IPS DF 6.9 (cell line): ENCODE measurements at regions not wholly inside any gene's neighbourhood (a gene's known extent, or its start where the extent isn't known, plus 50 kb on each side); places are given as distances from the start of the nearest gene placed in this dataset.

Source experiments
- DNase-seq: peaks from one replicate; pipeline ENCODE4 v3.0.0-alpha.2; 2013; ENCODE audit warnings: low read depth, low spot score
- H3K27ac ChIP-seq: one replicate; pipeline ENCODE4 v1.5.1; 2013; ENCODE audit warnings: low read length, control low read depth
- H3K27me3 ChIP-seq: 2 replicates; pipeline ENCODE4 v1.6.1; 2013; ENCODE audit warnings: mild to moderate bottlenecking, low read length; ENCODE audit not compliant: control insufficient read depth, insufficient read depth
- H3K36me3 ChIP-seq: 2 replicates; pipeline ENCODE4 v1.6.1; 2013; ENCODE audit warnings: low read length; ENCODE audit not compliant: control insufficient read depth, insufficient read depth
- H3K4me1 ChIP-seq: 2 replicates; pipeline ENCODE4 v1.6.1; 2013; ENCODE audit warnings: low read length; ENCODE audit not compliant: control insufficient read depth, insufficient read depth
- H3K4me3 ChIP-seq: 2 replicates; pipeline ENCODE4 v1.5.1; 2013; ENCODE audit warnings: mild to moderate bottlenecking, low read length
- H3K9me3 ChIP-seq: 2 replicates; pipeline ENCODE4 v1.6.1; 2013; ENCODE audit warnings: low read length, inconsistent platforms; ENCODE audit not compliant: control insufficient read depth, insufficient read depth
- WGBS: extraction: QIAGEN DNeasy Blood & Tissue Kit; methylation state at CpG from one replicate; pipeline ENCODE4 v1.1.7; 2013; ENCODE audit warnings: mixed read lengths, missing lambda C conversion rate; ENCODE audit not compliant: insufficient read length, insufficient coverage; 5-methylcytosine and 5-hydroxymethylcytosine counted together

GRCh38 chr5:34495178-34495577 is 160.9 kb upstream of the RAI14 start:
- WGBS: no CpG with 5 or more reads among the region's 4 CpGs
- Histone ChIP-seq H3K27me3 (no peaks in the 10 kb centered on the region), H3K4me3 (no peak overlapping the region), H3K36me3 (no peaks in the 10 kb centered on the region), H3K4me1 (no peaks in the 10 kb centered on the region), H3K9me3 (no peaks in the 10 kb centered on the region), H3K27ac (no peak overlapping the region)
- DNase-seq: no peak

GRCh38 chr5:34496260-34496691 is 159.9 kb upstream of the RAI14 start:
- no peak for DNase-seq
- no peak overlapping the region for H3K4me3 ChIP-seq
- H3K9me3 ChIP-seq: no peaks in the 10 kb centered on the region
- no peak overlapping the region for H3K27ac ChIP-seq
- no CpG with 5 or more reads among the region's 13 CpGs for WGBS
- H3K27me3 ChIP-seq: no peaks in the 10 kb centered on the region
- H3K4me1 ChIP-seq: no peaks in the 10 kb centered on the region
- H3K36me3 ChIP-seq: no peaks in the 10 kb centered on the region

- Histone ChIP-seq H3K27ac (no peak overlapping the region), H3K36me3 (no peaks in the 10 kb centered on the region), H3K27me3 (no peaks in the 10 kb centered on the region), H3K9me3 (no peaks in the 10 kb centered on the region), H3K4me3 (no peak overlapping the region), H3K4me1 (no peaks in the 10 kb centered on the region)
- no CpG with 5 or more reads among the region's 10 CpGs for WGBS
- no peak for DNase-seq
Measured at GRCh38 chr5:34496701-34497469, 159.2 kb upstream of the RAI14 start.

GRCh38 chr5:34497470-34497808 is 158.7 kb upstream of the RAI14 start:
- DNase-seq: no peak
- Histone ChIP-seq H3K4me3 (no peak overlapping the region), H3K27me3 (no peaks in the 10 kb centered on the region), H3K9me3 (no peaks in the 10 kb centered on the region), H3K27ac (no peak overlapping the region), H3K36me3 (no peaks in the 10 kb centered on the region), H3K4me1 (no peaks in the 10 kb centered on the region)
- WGBS: no CpG with 5 or more reads among the region's 3 CpGs

- Histone ChIP-seq H3K27me3 (no peaks in the 10 kb centered on the region), H3K36me3 (no peaks in the 10 kb centered on the region), H3K4me1 (no peaks in the 10 kb centered on the region), H3K27ac (no peak overlapping the region), H3K9me3 (no peaks in the 10 kb centered on the region), H3K4me3 (no peak overlapping the region)
- DNase-seq: no peak
- no CpG with 5 or more reads among the region's 4 CpGs for WGBS
Measured at GRCh38 chr5:34498572-34498971, 157.6 kb upstream of the RAI14 start.

GRCh38 chr5:34499001-34499734 is 157.0 kb upstream of the RAI14 start:
- Histone ChIP-seq H3K27ac (no peak overlapping the region), H3K36me3 (no peaks in the 10 kb centered on the region), H3K9me3 (no peaks in the 10 kb centered on the region), H3K4me1 (no peaks in the 10 kb centered on the region), H3K4me3 (no peak overlapping the region), H3K27me3 (no peaks in the 10 kb centered on the region)
- no peak for DNase-seq
- WGBS: no CpG with 5 or more reads among the region's 5 CpGs

- Histone ChIP-seq H3K4me3 (no peak overlapping the region), H3K36me3 (no peaks in the 10 kb centered on the region), H3K9me3 (no peaks in the 10 kb centered on the region), H3K4me1 (no peaks in the 10 kb centered on the region), H3K27ac (no peak overlapping the region), H3K27me3 (no peaks in the 10 kb centered on the region)
- no CpG with 5 or more reads among the region's 9 CpGs for WGBS
- DNase-seq: no peak
Measured at GRCh38 chr5:34500236-34500847, 155.8 kb upstream of the RAI14 start.

GRCh38 chr5:34501016-34501415 is 155.1 kb upstream of the RAI14 start:
- no peak for DNase-seq
- no peaks in the 10 kb centered on the region for H3K4me1 ChIP-seq
- H3K4me3 ChIP-seq: no peak overlapping the region
- H3K36me3 ChIP-seq: no peaks in the 10 kb centered on the region
- WGBS: no CpG with 5 or more reads among the region's 2 CpGs
- no peak overlapping the region for H3K27ac ChIP-seq
- no peaks in the 10 kb centered on the region for H3K27me3 ChIP-seq
- H3K9me3 ChIP-seq: no peaks in the 10 kb centered on the region

- no peaks in the 10 kb centered on the region for H3K9me3 ChIP-seq
- H3K27ac ChIP-seq: no peak overlapping the region
- no peaks in the 10 kb centered on the region for H3K27me3 ChIP-seq
- no peak overlapping the region for H3K4me3 ChIP-seq
- no peaks in the 10 kb centered on the region for H3K4me1 ChIP-seq
- no peaks in the 10 kb centered on the region for H3K36me3 ChIP-seq
- WGBS: no CpG with 5 or more reads among the region's 3 CpGs
- DNase-seq: no peak
Measured at GRCh38 chr5:34501840-34502239, 154.3 kb upstream of the RAI14 start.

GRCh38 chr5:34502581-34502980 is 153.5 kb upstream of the RAI14 start:
- H3K36me3 ChIP-seq: no peaks in the 10 kb centered on the region
- H3K4me1 ChIP-seq: no peaks in the 10 kb centered on the region
- no peaks in the 10 kb centered on the region for H3K9me3 ChIP-seq
- WGBS: no CpG with 5 or more reads among the region's 7 CpGs
- no peaks in the 10 kb centered on the region for H3K27me3 ChIP-seq
- no peak overlapping the region for H3K27ac ChIP-seq
- no peak overlapping the region for H3K4me3 ChIP-seq
- no peak for DNase-seq
